Gastroesophageal sphincter (tissue), 4 donors: ENCODE measurements at regions not wholly inside any gene's neighbourhood (a gene's known extent, or its start where the extent isn't known, plus 50 kb on each side); places are given as distances from the start of the nearest gene placed in this dataset.

ENCODE experiments used
- ATAC-seq: fragments of 150-250 bp; one replicate; pipeline ENCODE4 v1.9.1; 2016; ENCODE audit warnings: mild to moderate bottlenecking, moderate library complexity
- H3K27ac ChIP-seq, 4 donors: fragments of 200-600 bp; sonication (generic) in 3 of 4; 1 replicate in 3 of 4; 2 replicates in 1 of 4; pipeline ENCODE4 v1.5.1; 2016 to 2019
- H3K27me3 ChIP-seq: fragments of 200-600 bp; sonication (generic); one replicate; pipeline ENCODE4 v1.5.1; 2019
- H3K36me3 ChIP-seq, 2 donors: fragments of 200-600 bp; sonication (generic); one replicate each; pipeline ENCODE4 v1.5.1; 2019; ENCODE audit warnings: control low read depth in 1 of 2
- H3K4me1 ChIP-seq, 3 donors: fragments of 200-600 bp; sonication (generic); 1 replicate in 2 of 3; 2 replicates in 1 of 3; pipeline ENCODE4 v1.5.1; 2016 to 2019; ENCODE audit warnings: control low read depth in 2 of 3
- H3K4me3 ChIP-seq, 2 donors: fragments of 200-600 bp; sonication (generic); one replicate each; pipeline ENCODE4 v1.5.1; 2019; ENCODE audit warnings: mild to moderate bottlenecking in 1 of 2, moderate library complexity in 1 of 2
- H3K9me3 ChIP-seq, 3 donors: fragments of 200-600 bp; sonication (generic); one replicate each; pipeline ENCODE4 v1.5.1; 2017 to 2019; ENCODE audit warnings: control low read depth in 2 of 3
- CTCF ChIP-seq, 4 experiments: fragments of 200-600 bp in 2 of 4; fragments of 450-650 bp in 2 of 4; sonication (generic) in 1 of 4; IDR thresholded peaks; one replicate each; pipeline ENCODE4 v1.5.1; 2017 to 2019; ENCODE audit warnings: antibody characterized with exemption in 4 of 4, mild to moderate bottlenecking in 2 of 4, moderate library complexity in 2 of 4
- EP300 ChIP-seq: sonication (generic); formaldehyde crosslinking; IDR thresholded peaks from one replicate; pipeline ENCODE4 v1.6.1; 2017; ENCODE audit warnings: antibody characterized with exemption, mild to moderate bottlenecking
- POLR2A ChIP-seq, 2 donors: fragments of 450-650 bp; IDR thresholded peaks; one replicate each; pipeline ENCODE4 v1.6.1; 2017; ENCODE audit warnings: antibody characterized with exemption in 2 of 2, mild to moderate bottlenecking in 2 of 2, moderate library complexity in 1 of 2
- POLR2AphosphoS5 ChIP-seq: sonication (generic); formaldehyde crosslinking; IDR thresholded peaks from one replicate; pipeline ENCODE4 v1.6.1; 2017; ENCODE audit warnings: antibody characterized with exemption
- WGBS, 2 donors: methylation state at CpG; one replicate each; pipeline ENCODE4 v1.1.5; 2018; ENCODE audit warnings: low coverage in 1 of 2; 5-methylcytosine and 5-hydroxymethylcytosine counted together

DNA sequence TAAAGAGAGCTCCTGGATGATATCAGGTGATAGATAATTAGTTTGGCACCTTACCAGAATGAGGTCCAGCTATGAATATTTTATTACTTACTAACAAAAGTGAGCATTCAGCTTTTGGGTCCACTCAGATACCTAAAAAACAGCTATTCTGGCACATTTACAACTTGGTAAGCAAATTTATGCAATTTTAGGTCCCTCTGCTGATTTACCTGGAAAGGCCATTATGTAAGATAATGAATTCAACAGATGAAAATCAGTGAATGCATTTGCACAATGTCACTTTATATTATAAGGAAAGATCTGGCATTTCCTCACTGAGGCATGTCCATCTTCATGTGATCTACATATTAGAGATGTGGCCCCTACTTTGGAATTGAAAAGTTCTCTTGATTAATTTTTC is 517.0 kb downstream of the SPRY1 start:
- Histone ChIP-seq H3K9me3 (no peaks in the 10 kb centered on the region), H3K4me1 (no peaks in the 10 kb centered on the region), H3K27ac (no peak overlapping the region), H3K36me3 (no peaks in the 10 kb centered on the region), H3K27me3 (no peaks in the 10 kb centered on the region), H3K4me3 (no peak overlapping the region)
- no peak for ATAC-seq
- no peak for TF ChIP-seq EP300

DNA sequence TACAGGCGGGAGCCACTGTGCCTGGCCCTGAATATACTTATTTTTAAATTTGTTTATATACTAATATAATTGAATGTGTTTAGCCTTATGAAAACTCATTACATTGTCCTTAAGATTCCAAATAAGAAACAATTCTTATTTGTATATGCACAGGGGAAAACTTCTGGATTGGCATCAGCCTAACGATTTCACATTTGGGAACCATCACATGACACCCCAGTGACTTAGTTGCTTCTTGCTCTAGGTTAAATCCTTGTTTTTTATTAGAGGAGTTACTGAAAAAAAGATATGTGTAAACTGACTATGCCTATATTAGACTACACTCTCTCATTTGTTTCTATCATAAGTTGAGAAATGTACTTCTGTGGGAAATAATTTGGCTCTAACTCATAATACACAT is 520.2 kb downstream of the SPRY1 start:
- WGBS, 2 donors = 71 to 82% methylated on average over 1 to 2 of the region's 2 CpGs
- TF ChIP-seq POLR2AphosphoS5 = no peak
- TF ChIP-seq EP300 = no peak
- no peak for TF ChIP-seq CTCF (IDR thresholded peaks at IDR 0.05)
- TF ChIP-seq POLR2A (IDR thresholded peaks at IDR 0.05) = no peak
- Histone ChIP-seq H3K36me3 (no peaks in the 10 kb centered on the region), H3K4me3 (no peak overlapping the region), H3K27me3 (no peaks in the 10 kb centered on the region), H3K27ac (no peak overlapping the region), H3K9me3 (no peaks in the 10 kb centered on the region), H3K4me1 (no peaks in the 10 kb centered on the region)
- no peak for ATAC-seq

DNA sequence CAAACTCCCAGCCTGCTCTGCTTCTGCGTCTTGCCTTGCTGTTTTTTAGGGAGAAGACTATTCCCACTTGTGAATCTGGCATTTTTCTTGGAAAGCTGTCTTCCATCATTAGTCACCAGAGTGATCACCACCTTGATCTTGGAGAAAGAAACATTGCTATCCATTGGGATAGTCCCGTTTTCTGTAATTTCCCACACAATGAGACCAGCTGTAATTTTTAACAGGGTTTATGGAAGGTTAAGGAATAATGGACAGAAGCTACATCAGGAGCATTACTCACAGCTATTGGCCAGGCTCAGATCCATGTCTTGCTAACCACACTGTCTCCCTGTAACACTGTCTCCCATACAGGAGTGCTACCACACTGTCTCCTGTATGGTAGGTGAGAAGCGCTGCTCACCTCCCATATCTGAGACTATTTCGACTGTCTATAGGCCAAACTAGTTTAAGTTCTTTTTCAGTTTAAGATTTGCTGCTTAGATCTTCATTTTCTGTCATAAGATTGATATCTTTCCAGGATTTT is 523.0 kb downstream of the SPRY1 start:
- H3K4me1 ChIP-seq = no peaks in the 10 kb centered on the region
- no peaks in the 10 kb centered on the region for H3K36me3 ChIP-seq
- H3K27ac ChIP-seq = no peak overlapping the region
- H3K9me3 ChIP-seq = no peaks in the 10 kb centered on the region
- H3K27me3 ChIP-seq = no peaks in the 10 kb centered on the region
- H3K4me3 ChIP-seq = no peak overlapping the region
- no peak for ATAC-seq
- 92% methylated on average over 4 of the region's 4 CpGs for WGBS, 2 donors
- TF ChIP-seq CTCF (IDR thresholded peaks at IDR 0.05) = no peak
- TF ChIP-seq POLR2AphosphoS5 = no peak
- TF ChIP-seq EP300 = no peak
- TF ChIP-seq POLR2A (IDR thresholded peaks at IDR 0.05) = no peak

- 31 to 41% methylated on average over 5 of the region's 5 CpGs for WGBS, 2 donors
- H3K9me3 ChIP-seq = no peaks in the 10 kb centered on the region
- no peaks in the 10 kb centered on the region for H3K36me3 ChIP-seq
- H3K27ac ChIP-seq = no peak overlapping the region
- H3K4me3 ChIP-seq = no peak overlapping the region
- no peaks in the 10 kb centered on the region for H3K27me3 ChIP-seq
- TF ChIP-seq CTCF (IDR thresholded peaks at IDR 0.05) = no peak
- no peak for TF ChIP-seq EP300
- TF ChIP-seq POLR2AphosphoS5 = no peak
- no peak for TF ChIP-seq POLR2A (IDR thresholded peaks at IDR 0.05)
- no peak for ATAC-seq
- H3K4me1 ChIP-seq = no peaks in the 10 kb centered on the region
Observed at GRCh38 chr4:123921339-123921738, 524.7 kb downstream of the SPRY1 start.

DNA sequence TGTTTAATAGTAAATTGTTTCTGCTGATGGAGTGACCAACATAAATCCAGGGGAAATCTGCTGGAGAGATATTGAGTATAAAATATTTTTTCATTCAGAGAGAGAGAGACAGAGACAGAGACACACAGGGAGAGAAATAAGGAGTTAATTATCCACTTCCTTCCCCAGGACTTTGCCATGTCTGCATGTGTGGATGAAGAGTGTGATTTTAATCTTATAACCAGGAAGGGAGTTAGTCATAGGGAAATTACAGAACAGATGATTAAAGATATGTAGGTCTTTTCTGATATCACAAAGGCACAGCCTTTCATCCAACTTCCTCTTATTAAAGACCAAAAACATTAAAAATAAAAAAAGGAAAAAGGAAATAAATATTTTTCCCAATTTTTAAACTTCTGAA is 526.3 kb downstream of the SPRY1 start:
- no peak for ATAC-seq
- Histone ChIP-seq H3K36me3 (no peaks in the 10 kb centered on the region), H3K27ac (no peak overlapping the region), H3K4me1 (no peaks in the 10 kb centered on the region), H3K9me3 (no peaks in the 10 kb centered on the region), H3K27me3 (no peaks in the 10 kb centered on the region), H3K4me3 (no peak overlapping the region)
- TF ChIP-seq POLR2A (IDR thresholded peaks at IDR 0.05) (no peak), POLR2AphosphoS5 (no peak), EP300 (no peak), CTCF (IDR thresholded peaks at IDR 0.05) (no peak)

DNA sequence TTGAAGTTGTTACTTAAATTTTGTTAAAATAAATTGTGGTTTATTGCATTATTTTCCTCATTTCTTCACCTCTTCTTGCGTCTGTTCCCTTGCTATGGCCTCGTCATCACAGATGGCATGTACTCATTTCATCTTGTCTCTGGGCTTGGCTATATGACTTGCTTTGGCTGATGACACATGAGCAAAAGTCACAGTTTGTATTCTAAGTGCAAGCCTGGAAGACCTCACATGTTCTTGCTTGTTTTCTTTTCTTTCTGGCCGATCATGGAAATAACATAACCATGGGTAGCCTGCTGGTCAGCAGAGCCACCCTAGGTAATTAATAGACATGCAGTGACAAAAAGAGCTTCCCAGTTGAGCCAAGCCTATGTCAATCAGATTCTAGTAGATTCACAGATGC is 527.9 kb downstream of the SPRY1 start:
- no peaks in the 10 kb centered on the region for H3K27me3 ChIP-seq
- no peaks in the 10 kb centered on the region for H3K4me1 ChIP-seq
- H3K9me3 ChIP-seq = no peaks in the 10 kb centered on the region
- no peak for TF ChIP-seq CTCF (IDR thresholded peaks at IDR 0.05)
- TF ChIP-seq EP300 = no peak
- TF ChIP-seq POLR2AphosphoS5 = no peak
- TF ChIP-seq POLR2A (IDR thresholded peaks at IDR 0.05) = no peak
- ATAC-seq = no peak
- H3K4me3 ChIP-seq = no peak overlapping the region
- H3K36me3 ChIP-seq = no peaks in the 10 kb centered on the region
- WGBS, 2 donors = 78 to 86% methylated on average over 3 of the region's 3 CpGs
- no peak overlapping the region for H3K27ac ChIP-seq
